IMR-90 (cell line): ENCODE measurements at regions not wholly inside any gene's neighbourhood (a gene's known extent, or its start where the extent isn't known, plus 50 kb on each side); places are given as distances from the start of the nearest gene placed in this dataset.

Experiments
- FOS ChIP-seq: fragments of 150-350 bp; IDR thresholded peaks from 2 replicates; pipeline ENCODE4 v1.6.1; 2016; ENCODE audit warnings: low read depth, low read length
- NFE2L2 ChIP-seq: fragments of 150-350 bp; IDR thresholded peaks from 2 replicates; pipeline ENCODE4 v1.6.1; 2016; ENCODE audit warnings: low read depth, mild to moderate bottlenecking, low read length
- POLR2A ChIP-seq: IDR thresholded peaks from 2 replicates; pipeline ENCODE4 v1.6.1; 2012; ENCODE audit warnings: mild to moderate bottlenecking, low read depth, low read length
- TF ChIP-seq, protein P1 (sequence below): conservative IDR thresholded peaks from 2 replicates; pipeline ENCODE4 v1.5.1; 2012; ENCODE audit warnings: mild to moderate bottlenecking, low read depth, low read length, improper control_type of control experiment

DNA sequence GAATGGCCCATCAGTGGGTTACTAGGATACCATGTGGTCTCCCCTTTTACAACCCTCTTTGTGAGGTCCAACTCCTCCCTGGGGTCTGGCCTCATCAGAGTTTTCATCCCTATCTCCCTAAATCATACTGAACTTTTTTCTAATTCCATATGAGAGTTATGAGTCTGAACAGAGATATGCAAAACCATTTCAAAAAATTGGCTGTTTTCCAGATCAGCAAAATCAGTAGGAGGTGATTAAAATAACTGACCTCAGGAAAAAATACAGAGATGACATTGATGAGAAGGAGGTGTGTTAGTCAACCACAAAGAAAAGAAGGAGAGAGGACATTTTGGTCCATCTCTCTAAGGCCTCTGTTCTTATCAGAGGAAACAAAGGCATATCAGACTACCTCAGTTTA is 200.8 kb upstream of the CFAP20DC start:
- TF ChIP-seq NFE2L2 (no peak), FOS (no peak), POLR2A (no peak)
- TF ChIP-seq, protein P1, sequence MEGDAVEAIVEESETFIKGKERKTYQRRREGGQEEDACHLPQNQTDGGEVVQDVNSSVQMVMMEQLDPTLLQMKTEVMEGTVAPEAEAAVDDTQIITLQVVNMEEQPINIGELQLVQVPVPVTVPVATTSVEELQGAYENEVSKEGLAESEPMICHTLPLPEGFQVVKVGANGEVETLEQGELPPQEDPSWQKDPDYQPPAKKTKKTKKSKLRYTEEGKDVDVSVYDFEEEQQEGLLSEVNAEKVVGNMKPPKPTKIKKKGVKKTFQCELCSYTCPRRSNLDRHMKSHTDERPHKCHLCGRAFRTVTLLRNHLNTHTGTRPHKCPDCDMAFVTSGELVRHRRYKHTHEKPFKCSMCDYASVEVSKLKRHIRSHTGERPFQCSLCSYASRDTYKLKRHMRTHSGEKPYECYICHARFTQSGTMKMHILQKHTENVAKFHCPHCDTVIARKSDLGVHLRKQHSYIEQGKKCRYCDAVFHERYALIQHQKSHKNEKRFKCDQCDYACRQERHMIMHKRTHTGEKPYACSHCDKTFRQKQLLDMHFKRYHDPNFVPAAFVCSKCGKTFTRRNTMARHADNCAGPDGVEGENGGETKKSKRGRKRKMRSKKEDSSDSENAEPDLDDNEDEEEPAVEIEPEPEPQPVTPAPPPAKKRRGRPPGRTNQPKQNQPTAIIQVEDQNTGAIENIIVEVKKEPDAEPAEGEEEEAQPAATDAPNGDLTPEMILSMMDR: no peak
